GM19468 (cell line): ENCODE measurements at regions not wholly inside any gene's neighbourhood (a gene's known extent, or its start where the extent isn't known, plus 50 kb on each side); places are given as distances from the start of the nearest gene placed in this dataset.

Experiments used
- ATAC-seq: cut with Tn5 transposase; IDR thresholded peaks from one replicate; pipeline ENCODE4 v1.9.1; 2021; ENCODE audit warnings: mild to moderate bottlenecking, moderate library complexity, moderate number of reproducible peaks; ENCODE audit not compliant: unreplicated experiment; ENCODE audit errors: extremely low read depth

DNA sequence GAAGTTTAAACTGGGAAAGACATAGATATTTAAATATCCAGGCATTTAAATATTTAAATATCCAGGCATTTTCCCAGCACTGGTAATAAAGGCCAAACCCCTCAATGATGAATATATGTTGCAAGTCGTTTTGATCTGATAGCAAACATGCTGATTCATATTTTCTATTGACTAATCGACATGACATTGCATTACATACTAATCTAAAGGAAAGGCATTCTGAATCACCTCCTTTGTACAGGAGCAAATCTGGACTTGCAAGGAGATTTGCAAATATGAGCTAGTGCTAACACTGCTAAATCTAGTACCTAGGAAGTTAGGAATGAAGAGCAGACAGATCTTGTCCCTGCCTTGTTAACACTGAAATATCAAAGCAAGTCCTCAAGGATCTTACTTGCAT is 207.3 kb downstream of the SLC7A11 start:
- no peak for ATAC-seq

GRCh38 chr4:138032222-138032621 is 209.9 kb downstream of the SLC7A11 start:
- no peak for ATAC-seq

DNA sequence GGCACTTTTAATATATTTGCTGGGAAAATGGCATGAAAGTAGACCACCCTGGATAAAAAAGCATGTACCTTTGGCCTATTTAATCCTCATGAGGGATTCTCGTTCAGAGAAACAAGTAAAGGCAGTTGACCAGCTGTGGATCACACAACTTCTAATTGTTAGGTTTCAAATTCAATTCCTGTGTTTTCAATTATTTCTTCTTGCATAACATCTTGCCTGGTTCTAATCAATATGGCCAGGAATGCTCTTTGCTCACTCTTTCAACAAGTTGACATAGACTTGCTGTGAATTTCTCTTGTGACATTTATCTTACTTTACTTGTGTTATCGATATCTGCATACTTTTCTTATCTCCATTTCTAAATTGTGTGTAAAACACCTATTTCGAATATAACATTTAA is 211.8 kb downstream of the SLC7A11 start:
- no peak for ATAC-seq

GRCh38 chr4:138028923-138029322 is 213.2 kb downstream of the SLC7A11 start:
- no peak for ATAC-seq

DNA sequence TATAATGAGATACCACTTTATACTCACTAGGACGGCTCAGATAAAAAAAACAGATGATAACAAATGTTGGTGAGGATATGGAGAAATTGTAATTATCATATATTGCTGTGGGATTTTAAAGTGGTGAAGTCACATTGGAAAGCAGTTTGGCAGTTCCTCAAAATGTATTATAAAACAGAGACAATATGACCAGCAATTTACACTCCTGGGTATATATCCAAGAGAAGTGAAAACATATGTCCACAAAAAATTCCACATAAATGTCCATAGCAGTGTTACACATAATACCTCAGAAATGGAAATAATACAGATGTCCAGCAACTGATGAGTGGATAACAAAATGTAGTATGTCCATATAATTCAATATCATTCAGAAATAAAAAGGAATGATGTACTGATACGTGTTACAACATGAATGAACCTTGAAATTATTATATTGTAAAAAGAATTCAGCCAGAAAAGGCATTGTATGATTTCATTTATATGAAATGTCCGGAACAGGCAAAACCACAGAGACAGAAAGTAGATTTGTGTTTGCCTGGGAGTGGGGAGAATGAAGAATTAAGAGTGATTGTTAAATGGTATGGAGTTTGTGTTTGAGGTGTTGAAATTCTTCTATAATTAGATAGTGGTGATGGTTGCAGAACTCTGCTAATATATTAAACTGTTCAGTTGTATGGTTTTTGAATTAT is 220.9 kb downstream of the SLC7A11 start:
- ATAC-seq: no peak

DNA sequence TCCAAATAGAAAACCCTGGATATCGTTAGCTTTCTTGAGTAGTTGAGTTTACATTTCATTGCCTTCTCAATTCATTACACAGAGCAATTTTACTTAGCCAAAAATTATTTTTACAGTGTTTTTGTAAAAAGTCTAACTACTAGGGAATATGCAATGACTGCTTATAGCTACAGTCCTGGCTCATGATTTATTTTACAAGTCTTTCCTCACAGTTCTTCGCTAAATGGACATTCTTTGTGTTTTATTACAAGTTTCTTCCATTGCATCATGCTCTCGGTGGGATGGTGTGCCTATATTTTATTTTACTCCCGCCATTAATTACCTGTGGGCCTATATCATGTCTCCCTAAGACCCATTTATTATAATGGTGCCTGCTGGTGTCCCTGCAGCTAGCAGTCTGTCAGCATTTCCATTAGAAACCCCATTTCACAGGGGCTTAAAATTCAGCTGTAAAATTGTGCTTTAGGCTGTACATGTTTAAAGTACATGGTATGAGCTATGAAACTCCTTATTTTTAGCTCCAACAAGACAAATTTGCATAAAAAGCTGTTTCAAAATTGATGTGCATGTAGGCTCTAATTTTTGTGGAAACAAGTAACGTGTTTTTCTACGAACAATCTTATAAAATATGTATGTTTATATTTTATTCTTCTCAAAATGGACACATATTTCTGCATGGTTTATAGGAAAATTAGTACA is 227.4 kb downstream of the SLC7A11 start:
- no peak for ATAC-seq

DNA sequence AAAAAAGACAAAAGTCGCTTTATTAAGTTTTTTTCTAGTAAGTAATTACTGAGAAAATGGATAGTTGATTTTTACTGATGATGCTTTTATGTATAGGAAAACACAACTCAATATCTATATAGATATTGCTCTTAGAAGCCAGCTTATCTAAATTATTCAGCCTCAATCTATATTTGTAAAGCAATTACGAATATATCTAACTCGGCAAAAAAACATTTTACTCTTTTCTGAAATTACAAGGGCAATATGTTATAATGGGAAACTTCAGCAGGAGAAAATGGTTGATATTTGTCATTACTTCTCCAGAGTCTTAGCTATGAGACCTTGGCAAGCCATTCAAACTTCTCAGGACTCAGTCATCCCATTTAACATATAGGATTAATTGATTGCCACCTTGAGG is 228.5 kb downstream of the SLC7A11 start:
- ATAC-seq: no peak

DNA sequence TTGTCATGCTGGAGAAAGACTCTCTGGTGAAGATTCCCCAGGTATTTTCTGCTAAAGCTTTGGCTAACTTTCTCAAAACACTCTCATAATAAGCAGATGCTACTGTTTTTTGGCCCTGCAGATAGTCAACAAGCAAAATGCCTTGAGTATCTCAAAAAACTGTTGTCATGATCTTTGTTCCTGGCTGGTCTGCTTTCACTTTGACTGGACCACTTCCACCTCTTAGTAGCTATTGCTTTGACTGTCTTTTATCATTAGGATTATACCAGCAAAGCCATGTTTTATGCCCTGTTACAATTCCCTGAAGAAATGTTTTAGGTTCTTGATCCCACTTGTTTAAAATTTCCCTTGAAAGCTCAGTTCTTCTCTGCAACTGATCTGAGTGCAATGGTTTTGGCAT is 231.5 kb downstream of the SLC7A11 start:
- no peak for ATAC-seq

DNA sequence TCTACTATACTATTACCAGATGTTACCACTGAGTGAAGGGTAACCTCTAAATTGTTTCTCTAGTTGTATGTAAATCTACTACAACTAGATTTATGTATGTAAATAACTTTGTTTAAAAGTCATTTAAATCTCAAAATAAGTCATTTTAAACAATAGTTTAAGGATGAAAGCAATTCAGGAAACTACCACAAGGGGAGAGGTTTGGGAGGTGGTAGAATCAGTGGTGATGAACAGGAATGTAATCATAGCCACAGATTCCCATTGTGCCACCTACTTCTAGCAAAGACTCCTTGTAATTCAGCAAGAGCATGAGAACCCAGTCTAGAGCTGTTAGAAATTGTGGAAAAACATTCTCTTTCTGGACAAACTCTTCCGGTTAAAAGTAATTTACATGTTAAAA is 234.6 kb downstream of the SLC7A11 start:
- no peak for ATAC-seq

DNA sequence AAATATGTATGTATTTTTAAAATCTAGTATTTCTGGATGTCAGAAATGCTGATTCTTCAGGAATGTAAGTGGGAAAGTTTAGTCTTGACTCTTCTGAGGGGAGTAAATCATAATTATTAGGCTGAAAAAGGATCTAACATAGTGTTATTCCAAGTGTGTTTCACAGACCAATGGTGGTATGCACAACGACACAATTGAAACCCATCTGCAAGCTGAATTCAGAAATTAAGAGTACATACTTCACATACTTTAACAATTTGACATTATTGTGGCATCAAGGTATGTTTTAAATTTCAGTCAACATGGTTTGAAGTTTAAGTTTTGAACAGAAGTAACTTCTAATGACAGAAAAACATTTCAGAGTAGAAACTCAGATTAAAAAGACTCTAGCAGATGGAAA is 236.7 kb downstream of the SLC7A11 start:
- ATAC-seq: no peak

GRCh38 chr4:138003248-138003647 is 238.9 kb downstream of the SLC7A11 start:
- ATAC-seq: peak; percentile 78

DNA sequence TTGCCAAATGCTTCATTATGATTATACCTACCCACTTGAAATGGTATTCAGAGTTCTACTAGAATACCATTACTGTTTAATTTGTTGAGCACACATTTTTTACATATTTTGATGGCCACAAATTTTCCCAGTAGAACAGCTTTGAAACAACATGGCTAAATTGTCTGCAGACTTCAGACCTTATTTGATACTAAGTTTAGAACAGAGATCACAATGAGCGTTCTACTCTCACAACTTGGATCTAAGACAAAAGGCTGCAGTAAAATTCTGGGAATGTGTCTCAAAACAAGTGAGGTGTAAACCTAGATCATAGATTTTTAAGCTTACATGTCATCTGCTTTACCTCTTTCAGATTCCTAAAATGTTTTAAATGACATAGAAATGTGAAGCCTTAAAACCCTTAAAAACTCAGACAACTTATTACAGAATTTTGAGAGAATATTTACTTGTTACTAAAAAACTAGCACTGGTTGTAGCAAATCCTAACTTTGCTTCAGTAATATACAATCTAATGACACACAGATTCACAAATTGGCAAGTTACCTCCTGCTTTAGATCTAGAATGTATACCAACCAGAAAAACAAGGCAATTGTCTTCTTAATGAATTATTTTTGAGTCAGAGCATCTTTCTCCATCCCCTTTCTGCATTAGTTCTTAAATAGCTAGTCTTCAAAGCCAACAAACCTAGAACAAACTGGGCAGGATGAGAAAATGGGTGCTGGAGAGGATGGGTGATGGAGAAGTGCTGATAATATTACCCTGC is 243.3 kb downstream of the SLC7A11 start:
- no peak for ATAC-seq

GRCh38 chr4:137997496-137997895 is 244.7 kb downstream of the SLC7A11 start:
- no peak for ATAC-seq

GRCh38 chr4:137994853-137995252 is 247.3 kb downstream of the SLC7A11 start:
- no peak for ATAC-seq

- no peak for ATAC-seq
Observed at GRCh38 chr4:137993232-137993631, 248.9 kb downstream of the SLC7A11 start.

DNA sequence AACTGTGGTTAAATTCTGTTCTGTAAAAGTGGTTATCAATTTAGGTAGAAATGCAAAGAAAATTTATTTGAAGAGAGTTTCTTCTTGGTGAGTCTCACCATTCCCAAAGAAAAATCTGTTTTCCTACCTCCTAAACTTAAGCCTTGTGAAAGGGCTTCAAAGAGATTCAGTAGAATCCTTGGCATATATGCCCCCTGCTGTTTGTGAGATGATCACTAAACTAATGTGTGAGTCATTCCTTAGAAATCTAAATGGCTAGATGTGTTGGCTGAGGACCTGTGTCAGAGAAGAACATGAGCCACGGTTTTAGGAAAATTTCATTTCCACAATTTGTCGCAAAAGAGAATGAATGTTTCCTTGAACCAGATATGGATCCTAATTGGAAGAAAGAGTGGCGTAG is 260.9 kb downstream of the SLC7A11 start:
- no peak for ATAC-seq

- ATAC-seq: no peak
Observed at GRCh38 chr4:137980641-137981040, 261.5 kb downstream of the SLC7A11 start.

DNA sequence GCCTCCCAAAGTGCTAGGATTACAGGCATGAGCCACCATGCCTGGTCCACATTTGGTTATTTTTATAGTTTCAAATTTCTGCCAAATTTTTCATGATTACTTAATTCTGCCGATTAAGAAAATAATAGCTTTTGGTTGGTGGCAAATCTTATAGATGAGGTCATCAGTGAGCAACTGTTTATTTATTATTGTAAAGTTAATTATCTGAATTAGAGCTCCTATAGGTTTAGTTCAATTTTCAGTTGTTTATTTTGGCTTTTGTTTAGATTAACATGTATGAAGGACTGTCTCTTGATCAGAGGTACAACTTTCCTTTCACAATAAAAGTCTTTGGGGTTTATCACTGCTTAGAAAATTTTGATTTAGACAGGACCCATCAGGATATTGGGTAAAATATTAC is 262.2 kb downstream of the SLC7A11 start:
- no peak for ATAC-seq

DNA sequence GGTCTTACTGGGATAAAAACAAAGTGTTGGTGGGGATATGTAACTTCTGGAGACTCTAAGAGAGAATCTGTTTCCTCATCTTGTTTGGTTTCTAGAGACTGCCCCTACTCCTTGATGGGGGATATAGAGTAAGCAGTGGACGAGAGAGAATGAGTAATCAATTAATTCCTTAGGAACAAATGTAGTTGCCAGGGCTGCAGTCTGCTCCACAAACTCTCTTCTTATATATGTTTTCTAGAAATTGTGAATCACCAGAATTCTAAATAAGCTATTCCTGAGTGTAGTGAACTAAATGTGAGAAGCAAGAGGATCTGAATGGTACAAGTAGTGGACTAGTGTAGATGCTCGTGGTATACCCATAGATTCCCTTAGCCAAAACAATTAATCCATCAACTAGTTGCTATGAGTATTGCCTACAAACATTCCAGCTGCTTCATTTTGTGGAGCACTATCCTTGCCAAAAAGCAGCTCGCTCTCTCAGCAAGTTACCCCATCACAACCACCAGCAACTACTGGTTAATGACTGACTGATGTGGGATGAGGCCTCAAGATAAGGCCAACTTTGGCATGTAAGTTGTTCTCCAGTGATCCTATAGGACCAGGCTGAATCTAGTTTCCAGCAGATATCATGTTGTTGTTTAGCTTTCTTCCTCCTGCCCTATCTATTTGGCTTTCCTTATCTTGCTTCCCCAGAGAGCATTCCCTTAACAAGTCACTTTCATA is 273.0 kb downstream of the SLC7A11 start:
- no peak for ATAC-seq

DNA sequence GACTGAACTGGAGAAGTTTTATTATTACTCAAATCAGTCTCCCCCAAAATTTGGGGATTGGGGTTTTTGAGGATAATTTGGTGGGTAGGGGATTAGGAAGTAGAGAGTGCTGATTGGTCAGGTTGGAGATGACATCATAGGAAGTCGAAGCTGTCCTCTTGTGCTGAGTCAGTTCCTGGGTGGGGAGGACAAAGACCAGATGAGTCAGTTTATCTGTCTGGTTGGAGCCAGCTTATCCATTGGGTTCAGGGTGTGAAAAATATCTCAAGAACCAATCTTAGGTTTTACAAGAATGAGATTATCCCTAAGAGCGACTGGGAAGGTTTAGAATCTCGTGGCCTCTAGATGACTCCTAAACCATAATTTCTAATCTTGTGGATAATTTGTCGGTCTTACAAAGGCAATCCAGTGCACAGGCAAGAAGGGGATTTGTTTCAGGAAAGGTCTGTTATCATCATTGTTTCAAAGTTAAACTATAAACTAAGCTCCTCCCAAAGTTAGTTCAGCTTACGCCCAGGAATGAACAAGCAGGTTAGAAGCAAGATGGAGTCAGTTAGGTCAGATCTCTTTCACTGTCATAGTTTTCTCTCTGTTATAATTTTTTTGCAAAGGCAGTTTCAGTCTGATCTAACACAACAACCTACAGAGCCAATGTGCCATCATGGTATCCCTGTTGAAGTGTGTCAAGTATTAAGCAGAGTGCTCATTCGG is 274.5 kb downstream of the SLC7A11 start:
- no peak for ATAC-seq
